ENCODE measurements at regions not wholly inside any gene's neighbourhood (a gene's known extent, or its start where the extent isn't known, plus 50 kb on each side); places are given as distances from the start of the nearest gene placed in this dataset.
"Not testable (repeated sequence)": the region's sequence is repeated elsewhere in the genome, so short reads cannot be mapped to it uniquely, and the experiment has no call there.

DNA sequence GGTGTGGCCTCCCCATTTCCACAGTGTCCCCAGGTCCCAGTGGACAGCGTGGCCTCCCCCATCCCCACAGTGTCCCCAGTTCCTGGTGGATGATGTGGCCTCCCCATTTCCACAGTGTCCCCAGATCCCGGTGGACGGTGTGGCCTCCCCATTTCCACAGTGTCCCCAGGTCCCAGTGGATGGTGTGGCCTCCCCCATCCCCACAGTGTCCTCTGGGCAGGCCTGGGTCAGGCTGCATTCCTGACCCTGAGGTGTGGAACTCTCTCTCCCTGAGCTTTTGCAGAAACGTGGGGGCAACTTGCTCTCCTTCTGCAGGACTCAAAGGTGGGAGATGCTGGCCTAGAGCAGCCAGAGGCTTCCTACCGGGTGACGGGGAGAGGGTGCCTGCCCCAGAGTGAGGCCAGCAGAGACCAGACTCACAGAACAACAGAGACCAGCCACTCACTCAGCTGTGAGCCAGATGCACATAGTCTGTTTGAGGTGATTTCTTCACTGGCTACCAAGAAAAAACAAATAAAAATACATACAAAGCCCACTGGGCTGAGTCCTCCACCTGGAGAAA, 85.8 kb upstream of the FGF3 start:
- DNase-seq (ENCODE audit: low spot score), result no peak

DNA sequence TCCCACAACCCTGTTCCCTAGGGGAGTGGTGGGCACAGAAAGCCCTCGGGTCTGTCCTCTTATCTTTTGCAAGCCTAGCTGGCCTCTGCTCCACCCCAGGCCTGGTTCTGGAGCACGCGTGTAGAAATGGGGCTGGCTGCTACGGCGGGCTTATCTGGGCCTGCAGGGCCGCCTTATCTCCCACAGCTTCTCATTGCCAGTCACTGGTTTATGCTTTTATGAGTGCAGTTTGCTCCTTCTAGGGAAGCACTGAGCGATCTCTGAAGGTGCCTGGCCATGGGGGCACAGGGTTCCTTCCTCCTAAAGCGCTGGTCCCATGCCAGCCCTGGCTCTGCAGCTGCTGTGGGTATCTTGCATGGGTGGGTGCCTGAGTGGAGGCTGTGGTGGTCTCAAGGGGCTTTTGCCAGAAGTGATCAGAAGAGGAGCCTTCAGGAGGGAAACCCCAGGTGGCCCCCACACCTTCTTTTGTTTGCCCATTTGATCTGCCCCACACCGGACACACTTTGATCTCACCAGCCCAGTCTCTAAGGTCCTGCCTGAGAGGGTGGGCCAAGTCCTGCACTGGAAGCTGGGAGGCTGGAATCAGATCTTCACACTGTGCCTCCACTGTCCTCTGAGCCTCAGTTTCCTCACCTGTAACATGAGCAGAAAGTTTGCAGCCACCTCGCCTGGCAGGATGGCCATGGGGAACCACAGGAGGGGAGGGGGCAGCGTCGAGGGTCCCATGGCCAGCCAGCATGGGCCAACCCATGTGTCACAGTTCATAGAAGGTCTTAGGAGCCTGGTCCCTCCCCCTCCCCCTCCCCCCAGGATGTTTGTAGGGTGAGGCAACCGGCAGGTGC, 86.6 kb upstream of the FGF3 start:
- DNase-seq (ENCODE audit: low spot score), result no peak

DNA sequence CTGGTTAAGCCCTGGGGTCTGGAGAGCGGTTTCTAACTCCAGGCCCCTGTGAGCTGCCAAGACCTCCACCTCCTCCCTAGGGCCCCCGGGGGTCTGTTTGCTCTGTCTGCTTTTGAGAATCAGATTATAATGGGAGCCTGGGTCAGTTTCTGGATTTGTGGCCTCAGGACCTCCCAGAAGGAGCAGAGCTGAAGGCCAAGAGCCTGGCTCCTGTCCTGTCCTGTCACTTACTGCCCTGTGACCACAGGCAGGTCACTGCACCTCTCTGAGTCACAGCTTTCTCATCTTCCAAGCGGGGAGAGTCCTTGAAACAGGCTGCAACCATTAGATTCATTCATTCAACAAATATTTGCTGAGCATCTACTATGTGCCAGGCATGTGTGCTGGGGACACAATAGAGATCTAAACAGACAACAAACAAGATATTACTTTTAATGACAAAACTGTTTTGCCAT, 87.3 kb upstream of the FGF3 start:
- DNase-seq (ENCODE audit: low spot score), result peak; percentile 40

DNA sequence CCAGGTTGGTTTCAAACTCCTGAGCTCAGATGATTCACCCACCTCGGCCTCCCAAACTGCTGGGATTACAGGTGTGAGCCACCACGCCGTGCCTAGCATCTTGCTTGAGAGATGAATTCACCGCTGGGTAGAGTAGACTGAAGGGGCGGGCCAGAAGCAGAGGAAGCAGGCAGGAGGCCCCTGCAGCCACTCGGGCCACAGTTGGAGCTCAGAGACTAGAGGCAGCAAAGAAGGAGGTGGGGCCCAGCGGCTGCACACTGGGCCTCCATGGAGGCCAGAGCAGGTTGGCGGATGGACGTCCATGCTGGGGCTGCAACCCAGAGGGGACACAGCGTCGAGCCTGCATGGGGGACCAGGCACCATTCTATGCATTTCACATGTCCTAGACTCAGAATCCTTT, 88.4 kb upstream of the FGF3 start:
- DNase-seq (ENCODE audit: low spot score), result no peak

DNA sequence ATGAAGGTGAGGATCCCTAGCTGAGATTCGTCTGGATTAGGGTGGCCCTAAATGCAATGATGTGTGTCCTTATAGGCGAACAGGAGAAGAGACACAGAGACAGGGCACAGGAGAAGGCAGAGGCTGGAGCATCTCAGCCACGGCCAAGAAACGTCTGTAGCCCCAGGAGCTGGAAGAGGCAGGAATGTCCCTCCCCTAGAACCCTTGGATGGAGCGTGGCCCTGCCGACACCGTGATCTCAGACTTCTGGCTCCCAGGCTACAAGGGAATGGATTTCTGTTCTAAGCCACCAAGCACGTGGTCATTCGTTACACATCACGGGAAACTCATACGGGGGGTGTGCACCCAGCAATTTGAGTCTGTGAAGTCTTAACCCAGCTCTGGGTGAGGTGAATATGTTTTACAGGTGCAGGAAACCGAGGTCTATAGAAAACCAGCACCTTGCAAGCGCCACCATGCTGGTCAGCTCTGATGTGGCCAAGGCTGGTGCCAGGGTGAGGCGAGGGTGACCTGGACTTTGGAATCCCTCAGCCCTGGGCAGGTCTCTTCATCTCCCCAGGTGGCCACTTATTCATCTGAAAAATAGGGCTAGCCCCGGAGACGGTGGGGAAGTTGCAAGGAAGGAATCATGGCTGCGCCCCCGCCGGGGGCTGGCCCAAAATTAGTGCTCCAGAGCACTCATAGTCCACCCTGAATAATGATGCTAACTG, 89.5 kb upstream of the FGF3 start:
- no peak for DNase-seq (ENCODE audit: low spot score)

DNA sequence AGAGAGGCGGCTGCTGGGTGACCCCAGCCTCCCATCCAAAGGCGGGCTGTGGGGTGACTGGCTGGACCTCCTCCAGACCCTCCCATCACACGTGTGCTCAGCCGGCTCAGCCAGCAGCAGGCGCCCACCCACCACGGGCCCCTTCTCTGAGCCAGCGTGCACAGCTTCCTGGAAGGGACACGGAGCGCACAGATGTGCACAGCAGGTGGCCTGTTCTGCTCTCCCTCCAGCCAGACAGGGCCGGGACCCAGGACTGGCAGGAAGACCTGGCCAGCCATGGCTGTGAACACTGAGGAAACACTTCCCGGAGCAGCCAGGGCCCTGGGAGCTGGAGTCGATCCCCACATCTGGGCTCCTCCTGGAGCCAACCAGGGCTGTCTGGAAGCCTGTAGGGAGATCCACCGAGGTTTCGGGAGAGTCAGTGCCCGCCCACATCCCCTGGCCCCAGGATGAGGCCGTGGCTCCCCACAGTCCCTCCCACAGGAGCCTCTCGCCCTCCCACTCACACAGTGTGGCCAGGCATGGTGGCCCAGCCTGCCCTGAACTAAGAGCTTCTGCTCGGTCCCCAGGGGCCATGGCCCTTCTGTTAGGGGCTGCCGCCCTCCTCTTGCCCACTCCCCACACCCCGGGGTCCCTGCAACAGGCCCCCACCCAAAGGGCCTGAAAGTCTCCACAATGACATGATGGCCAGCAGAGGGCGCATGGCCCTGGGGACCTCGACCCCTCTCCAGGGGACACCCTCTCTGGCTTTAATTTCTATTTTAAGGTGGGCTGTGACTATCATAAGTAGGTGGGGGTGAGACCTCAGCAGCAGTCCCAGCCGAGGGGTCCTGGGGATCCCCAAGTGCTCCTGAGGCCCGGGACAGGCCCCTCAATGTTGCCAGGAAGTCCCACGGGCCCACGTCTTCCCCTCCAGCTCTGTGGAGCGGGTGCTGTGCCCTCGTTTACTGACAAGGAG, 90.6 kb upstream of the FGF3 start:
- no peak for DNase-seq (ENCODE audit: low spot score)

DNA sequence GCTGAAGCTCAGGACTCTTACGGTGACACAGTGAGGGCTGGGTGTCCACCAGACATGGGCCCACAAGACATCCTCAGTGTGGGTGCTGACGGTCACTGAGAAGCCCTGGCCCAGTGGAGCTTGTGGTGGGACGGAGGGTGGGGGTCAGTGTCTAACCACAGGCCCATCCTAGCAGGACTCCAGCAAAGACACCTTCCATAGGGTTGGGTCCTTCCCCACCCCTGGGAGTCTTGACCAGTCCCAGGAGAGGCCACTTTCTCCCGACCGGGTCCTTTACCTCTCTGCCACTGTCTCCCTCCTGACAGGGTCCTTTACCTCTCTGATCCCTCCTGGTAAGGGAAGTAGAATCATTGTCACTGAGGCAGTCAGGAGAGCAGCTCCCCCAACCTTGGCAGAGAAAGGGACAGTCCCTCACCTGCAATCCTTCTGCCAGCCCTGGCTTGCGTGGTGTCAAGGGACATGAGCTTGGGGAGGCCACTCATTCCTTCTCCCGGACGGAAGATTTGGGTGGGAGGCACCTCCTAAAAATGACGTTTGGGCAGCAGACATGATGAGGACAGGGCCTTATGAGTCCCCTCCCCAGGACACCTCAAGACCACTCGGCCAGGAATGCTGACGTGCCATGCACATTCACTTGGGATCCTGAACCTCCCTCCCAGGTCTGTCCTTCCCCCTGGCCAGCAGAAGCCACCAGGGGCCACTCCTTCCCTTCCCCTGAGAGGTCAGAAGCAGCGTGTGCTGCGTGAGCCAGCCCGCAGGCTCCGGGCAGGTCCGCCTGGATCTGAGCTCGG, 91.5 kb upstream of the FGF3 start:
- no peak for DNase-seq (ENCODE audit: low spot score)

DNA sequence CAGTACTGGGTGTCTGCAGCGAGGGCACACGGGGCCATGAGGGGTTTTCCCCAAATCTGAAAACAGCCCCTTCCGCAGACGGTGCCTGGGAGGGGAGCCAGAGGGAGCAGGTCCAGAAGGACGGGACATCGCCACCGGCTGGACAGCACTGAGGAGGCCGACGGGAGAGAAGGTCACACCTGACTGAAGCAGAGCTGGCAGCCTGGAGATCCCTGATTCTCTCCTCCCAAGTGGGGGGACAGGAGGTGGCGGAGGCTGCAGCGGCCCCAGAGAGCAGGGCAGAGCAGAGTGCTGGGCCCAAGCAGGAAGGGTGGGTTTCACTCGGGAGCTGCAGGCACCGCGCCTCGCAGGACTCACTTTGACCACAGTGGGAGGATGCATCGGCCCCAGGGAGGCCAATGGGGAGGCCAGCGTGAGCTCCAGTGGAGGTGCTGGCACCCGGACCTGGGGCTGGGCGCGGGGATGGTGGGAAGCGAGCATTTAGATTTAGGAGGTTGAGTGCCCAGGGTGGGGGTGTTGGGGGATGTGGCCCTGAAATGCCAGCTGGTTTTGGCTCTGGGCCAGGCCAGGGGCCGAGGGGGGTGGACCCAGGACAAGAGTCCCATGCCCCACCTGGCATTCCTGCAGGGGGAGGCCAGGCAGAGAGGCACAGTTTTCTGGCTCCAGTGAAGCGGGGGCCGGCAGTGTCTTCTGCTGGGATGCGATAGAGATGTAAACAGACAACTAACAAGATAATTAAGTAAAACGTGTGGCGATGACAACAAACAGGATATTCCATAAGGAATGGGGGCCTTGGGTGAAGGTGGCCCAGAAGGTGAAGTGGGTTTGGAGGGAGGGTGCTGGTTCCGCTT, 92.3 kb upstream of the FGF3 start:
- DNase-seq (ENCODE audit: low spot score), result no peak

DNA sequence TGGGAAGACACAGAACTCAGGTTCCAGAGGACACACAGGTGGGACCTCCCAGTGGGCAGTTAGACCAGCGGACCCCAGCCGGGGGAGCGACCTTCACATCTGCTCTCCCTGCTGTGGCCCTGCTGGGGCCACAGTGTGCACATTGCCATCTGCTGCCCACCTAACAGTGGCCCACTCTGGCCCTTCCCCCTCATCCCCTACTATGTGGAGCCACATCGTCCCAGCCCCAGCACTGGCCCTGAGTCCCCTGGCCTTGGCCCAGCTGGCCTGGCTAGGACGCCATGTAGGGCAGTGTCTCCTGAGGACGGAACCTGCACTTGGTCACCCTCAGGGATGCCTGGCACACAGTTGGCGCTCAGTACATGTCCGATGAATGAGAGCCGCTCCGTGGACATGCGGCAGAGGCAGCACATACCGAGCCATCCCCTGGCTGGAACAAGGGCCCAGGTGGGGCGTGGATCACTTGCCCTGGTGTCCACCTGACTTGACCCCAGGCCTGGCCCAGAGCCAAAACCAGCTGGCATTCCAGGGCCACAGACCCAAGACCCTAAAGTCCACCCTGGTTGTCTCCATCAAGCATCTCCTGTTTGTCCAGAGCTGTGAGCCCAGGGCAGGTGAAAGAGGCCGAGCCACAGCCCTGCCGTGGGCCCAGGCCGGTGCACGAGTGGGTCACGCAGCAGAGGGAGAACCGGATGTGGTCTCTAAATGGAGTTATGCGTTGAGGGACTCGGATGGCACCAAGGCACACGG, 93.1 kb upstream of the FGF3 start:
- DNase-seq (ENCODE audit: low spot score), result no peak

DNA sequence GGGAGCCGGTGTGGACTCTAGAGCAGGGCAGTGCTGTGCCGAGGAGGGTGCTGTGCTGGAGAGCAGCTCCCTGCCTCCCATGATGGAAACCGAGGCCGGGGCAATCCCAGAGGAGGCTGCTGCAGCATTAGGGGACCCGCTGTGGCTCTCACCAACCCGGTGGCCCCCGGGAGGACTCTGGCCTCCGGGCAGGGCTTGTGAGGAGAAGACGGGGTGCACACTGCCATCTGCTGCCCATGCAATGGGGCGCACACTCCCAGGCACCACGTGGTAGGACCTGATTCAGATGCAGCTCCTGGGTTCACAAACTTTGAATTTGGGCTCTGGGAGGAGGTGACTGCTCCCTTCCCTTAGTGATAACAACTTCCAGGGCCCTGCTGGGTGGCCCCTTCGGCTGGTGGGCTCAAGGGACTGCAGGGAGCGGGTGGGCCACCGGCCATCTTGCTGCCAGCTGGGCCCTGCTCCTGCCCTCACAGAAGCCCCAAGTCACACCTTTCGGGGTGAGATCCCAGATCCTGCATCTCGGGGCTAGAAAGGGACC, 93.8 kb upstream of the FGF3 start:
- DNase-seq (ENCODE audit: low spot score), result peak; percentile 85

DNA sequence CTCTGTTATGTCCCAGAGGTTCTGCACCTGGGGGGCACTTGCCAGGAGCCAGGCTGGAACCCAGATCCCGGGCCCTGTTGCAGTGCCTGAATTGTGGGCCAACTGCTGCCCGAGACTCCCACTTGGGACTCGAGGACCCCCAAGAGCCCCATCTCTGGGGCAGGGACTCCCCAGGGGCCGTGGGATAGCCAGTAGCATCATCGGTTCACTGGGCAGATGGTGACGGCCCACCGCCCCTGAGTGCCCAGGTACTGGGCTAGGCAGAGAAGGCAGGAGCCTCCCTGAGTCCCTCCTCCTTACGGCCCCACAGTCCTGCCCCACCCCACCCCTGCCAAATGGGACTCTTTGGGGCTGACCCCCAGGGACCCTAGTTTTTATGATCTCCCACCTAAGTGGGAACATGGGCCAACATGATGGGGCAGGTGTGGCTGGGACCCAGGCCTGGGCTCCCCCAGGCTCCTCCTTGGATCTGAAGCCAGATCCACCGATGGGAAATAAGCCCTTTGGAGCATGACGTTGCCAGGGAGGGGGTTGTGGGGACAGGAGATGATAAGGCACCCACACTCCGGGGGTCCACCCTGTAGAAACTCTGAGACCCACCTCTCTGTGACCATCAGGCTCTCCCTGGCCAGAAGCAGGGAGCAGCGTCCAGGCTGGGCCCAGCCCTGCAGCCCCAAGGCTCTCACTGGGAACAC, 94.5 kb upstream of the FGF3 start:
- DNase-seq (ENCODE audit: low spot score), result no peak

DNA sequence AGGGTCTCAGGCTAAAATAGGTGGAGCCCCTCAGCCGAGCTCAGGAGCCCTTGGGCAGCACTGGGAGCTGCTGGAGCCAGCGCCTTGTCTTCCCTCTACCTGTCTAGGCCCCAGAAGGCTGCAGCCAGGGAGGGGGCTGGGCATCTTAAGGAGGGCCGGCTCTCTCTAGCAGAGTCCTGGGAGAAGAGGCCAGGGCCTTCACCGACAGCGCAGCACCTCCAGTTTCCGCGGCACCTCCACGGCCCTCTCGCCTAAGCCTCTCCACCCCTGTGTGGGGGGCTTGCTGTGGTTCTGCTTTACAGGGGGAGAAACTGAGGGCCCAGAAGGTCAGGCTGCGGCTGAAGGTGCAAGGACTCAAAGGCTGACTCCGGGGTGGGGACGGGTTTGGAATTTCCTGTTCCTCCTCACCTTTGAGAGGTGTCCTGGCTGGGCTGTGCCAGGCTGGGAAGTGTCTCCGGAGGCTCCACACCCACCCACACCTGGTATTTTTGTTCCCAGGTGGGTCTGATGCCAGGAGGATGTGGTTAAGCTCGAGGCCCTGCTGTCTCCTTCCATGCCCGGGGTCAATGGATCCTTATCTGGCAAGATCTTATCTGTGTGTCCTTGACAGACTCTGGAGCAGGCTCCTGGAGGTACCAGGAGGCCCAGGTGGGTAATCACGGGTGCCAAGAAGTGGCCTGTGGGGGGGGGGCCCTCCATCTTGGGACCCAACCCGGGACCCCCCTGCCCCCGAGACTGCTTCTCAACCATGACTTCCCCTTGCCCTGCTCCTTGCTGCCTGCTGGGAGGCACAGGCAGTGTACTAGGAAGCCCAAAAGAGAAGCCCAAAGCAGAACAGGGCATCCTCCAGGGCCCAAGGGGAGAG, 95.3 kb upstream of the FGF3 start:
- peak; percentile 97 for DNase-seq (ENCODE audit: low spot score)

DNA sequence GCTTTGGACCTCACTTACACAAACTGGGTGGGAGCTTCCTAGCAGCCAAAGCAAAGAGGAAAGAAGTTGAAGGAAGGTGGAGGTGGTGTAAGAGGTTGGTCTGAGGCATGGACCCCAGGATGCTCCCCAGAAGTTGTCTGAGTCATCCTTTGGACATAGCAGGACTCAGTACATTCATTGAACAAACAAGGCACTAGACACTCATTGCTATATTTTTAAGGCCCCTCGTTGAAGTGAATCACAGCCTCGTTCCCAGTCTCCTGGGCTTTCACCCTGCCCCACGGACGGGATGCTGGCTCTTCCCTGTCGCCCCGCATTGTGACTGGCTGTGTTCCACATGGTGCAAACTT, 95.9 kb upstream of the FGF3 start:
- no peak for DNase-seq (ENCODE audit: low spot score)

DNA sequence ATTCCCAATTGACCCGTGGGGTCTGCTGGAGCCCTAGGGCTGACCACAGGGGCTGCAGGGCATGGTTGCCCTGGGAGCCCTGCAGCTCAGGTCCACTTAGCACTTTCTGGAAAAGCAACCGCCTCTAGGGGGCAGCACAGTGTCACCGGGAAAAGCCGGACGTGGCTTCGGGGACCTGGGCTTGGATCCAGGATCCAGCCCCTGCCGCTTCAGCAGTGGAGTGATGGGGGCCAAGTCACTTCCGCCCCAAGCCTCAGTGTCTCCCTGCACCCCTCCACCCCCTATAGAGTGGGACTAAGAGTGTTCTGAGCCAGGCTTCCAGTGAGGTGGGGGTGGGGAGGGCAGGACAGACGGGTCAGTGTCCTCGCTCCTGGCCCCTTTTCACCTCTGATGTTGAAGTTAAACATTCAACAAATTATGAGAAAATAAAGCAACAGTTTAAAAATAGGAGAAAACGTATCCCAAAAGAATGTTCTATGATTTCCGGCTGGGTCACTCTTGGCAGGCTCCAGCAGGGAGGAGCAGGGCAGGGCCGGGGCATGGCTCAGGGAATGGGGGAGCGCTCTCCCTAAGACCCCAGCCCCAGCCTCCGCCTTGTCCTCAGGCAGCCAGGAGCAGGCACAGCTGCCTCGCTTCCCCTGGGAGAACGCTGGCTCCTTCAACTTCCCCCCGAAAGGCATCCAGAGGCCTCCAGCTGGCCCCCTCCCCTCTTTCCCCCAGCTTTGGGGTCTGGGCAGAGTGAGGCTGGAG, 96.5 kb upstream of the FGF3 start:
- peak; percentile 99 for DNase-seq (ENCODE audit: low spot score)

DNA sequence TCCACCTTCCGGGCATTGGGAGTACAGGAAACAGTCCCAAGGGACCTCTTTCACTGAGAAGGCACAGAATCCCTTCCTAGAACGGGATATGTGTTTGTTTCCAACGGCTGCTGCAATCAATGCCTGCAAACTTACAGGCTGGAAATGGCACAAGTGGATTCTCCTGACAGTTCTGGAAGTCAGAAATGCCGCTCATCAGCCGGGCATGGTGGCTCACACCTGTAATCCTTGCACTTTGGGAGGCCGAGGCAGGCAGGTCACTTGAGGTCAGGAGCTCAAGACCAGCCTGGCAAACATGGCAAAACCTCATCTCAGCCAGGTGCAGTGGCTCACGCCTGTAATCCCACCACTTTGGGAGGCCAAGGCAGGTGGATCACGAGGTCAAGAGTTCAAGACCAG, 97.0 kb upstream of the FGF3 start:
- not testable (repeated sequence) for DNase-seq (ENCODE audit: low spot score)

DNA sequence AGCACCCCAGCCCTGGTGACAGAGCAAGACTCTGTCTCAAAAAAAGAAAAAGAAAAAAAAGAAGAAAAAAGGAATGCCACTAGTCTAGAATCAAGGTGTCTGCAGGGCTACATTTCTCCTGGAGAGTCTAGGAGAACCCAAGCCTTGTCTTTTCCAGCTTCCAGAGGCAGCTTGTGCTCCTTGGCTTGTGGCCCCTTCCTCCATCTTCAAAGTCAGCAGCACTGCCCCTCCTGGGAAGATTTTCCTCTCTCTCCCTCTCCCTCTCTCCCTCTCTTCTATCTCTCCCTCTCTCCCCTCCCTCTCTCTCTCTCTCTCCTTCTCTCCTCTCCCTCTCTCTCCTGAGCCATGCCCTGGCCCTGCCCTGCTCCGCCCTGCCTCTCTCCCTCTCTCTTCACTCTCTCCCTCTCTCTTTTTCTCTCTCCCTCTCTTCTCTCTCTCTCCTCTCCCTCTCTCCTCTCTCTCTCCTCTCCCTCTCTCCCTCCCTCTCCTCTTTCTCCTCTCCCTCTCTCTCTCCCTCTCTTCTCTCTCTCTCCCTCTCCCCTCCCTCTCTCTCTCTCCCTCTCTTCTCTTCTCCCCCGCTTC, 97.7 kb upstream of the FGF3 start:
- no peak for DNase-seq (ENCODE audit: low spot score)

Data from HT-29 (cell line).